ENCODE measurements at regions not wholly inside any gene's neighbourhood (a gene's known extent, or its start where the extent isn't known, plus 50 kb on each side); places are given as distances from the start of the nearest gene placed in this dataset.
"Not testable (repeated sequence)": the region's sequence is repeated elsewhere in the genome, so short reads cannot be mapped to it uniquely, and the experiment has no call there.

- intact Hi-C loops (cut with micrococcal nuclease) = loop anchor here (2.0 to 10.0 kb wide), 2 partner anchors 102 to 196 kb away; partner anchors contain the start of gene SEPTIN7
- DNase-seq = no peak
These were observed 105.5 kb downstream of the SEPTIN7 start for GRCh38 chr7:35906191-35906908.

GRCh38 chr7:35908331-35909216 is 107.7 kb downstream of the SEPTIN7 start:
- intact Hi-C loops (cut with micrococcal nuclease) = loop anchor here (10.0 kb wide), 1 partner anchor 104 kb away; the partner anchor contains the start of gene SEPTIN7
- peak; percentile 51 for DNase-seq
- ATAC-seq = peak; percentile 53

More at GRCh38 chr7:35906191-35906908, 105.5 kb downstream of the SEPTIN7 start:
- ATAC-seq = peak; percentile 91

- DNase-seq = no peak
- no peak for ATAC-seq
- intact Hi-C loops (cut with micrococcal nuclease) = loop anchor here (10.0 kb wide), 1 partner anchor 105 kb away; the partner anchor contains the start of gene SEPTIN7
These were observed 109.1 kb downstream of the SEPTIN7 start for GRCh38 chr7:35909870-35910357.

GRCh38 chr7:35910621-35911020 is 109.8 kb downstream of the SEPTIN7 start:
- ATAC-seq; DNase-seq; intact Hi-C loops (cut with micrococcal nuclease): not testable (repeated sequence)

GRCh38 chr7:35913350-35913749 is 112.5 kb downstream of the SEPTIN7 start:
- intact Hi-C loops (cut with micrococcal nuclease); ATAC-seq; DNase-seq: not testable (repeated sequence)

GRCh38 chr7:35914214-35914613 is 113.4 kb downstream of the SEPTIN7 start:
- intact Hi-C loops (cut with micrococcal nuclease); DNase-seq; ATAC-seq: not testable (repeated sequence)

GRCh38 chr7:35915247-35915955 is 114.5 kb downstream of the SEPTIN7 start:
- DNase-seq; intact Hi-C loops (cut with micrococcal nuclease); ATAC-seq: not testable (repeated sequence)

GRCh38 chr7:35918217-35918616 is 117.4 kb downstream of the SEPTIN7 start:
- intact Hi-C loops (cut with micrococcal nuclease); ATAC-seq; DNase-seq: not testable (repeated sequence)

GRCh38 chr7:35919607-35920006 is 118.8 kb downstream of the SEPTIN7 start:
- DNase-seq; ATAC-seq; intact Hi-C loops (cut with micrococcal nuclease): not testable (repeated sequence)

GRCh38 chr7:35921338-35921737 is 120.5 kb downstream of the SEPTIN7 start:
- intact Hi-C loops (cut with micrococcal nuclease); ATAC-seq; DNase-seq: not testable (repeated sequence)

- DNase-seq; ATAC-seq; intact Hi-C loops (cut with micrococcal nuclease): not testable (repeated sequence)
These were observed 123.8 kb downstream of the SEPTIN7 start for GRCh38 chr7:35924668-35925067.

GRCh38 chr7:35926966-35927365 is 126.1 kb downstream of the SEPTIN7 start:
- intact Hi-C loops (cut with micrococcal nuclease); ATAC-seq; DNase-seq: not testable (repeated sequence)

- ATAC-seq; intact Hi-C loops (cut with micrococcal nuclease); DNase-seq: not testable (repeated sequence)
These were observed 130.3 kb downstream of the SEPTIN7 start for GRCh38 chr7:35931134-35931533.

GRCh38 chr7:35931551-35931950 is 130.7 kb downstream of the SEPTIN7 start:
- DNase-seq; ATAC-seq; intact Hi-C loops (cut with micrococcal nuclease): not testable (repeated sequence)

- ATAC-seq; intact Hi-C loops (cut with micrococcal nuclease); DNase-seq: not testable (repeated sequence)
These were observed 139.8 kb downstream of the SEPTIN7 start for GRCh38 chr7:35940695-35941094.

GRCh38 chr7:35945621-35946020 is 144.8 kb downstream of the SEPTIN7 start:
- ATAC-seq; intact Hi-C loops (cut with micrococcal nuclease); DNase-seq: not testable (repeated sequence)

GRCh38 chr7:35955735-35956134 is 154.9 kb downstream of the SEPTIN7 start:
- DNase-seq = peak; percentile 41
- intact Hi-C loops (cut with micrococcal nuclease) = not testable (repeated sequence)

GRCh38 chr7:35956988-35957387 is 156.1 kb downstream of the SEPTIN7 start:
- ATAC-seq; DNase-seq; intact Hi-C loops (cut with micrococcal nuclease): not testable (repeated sequence)

More at GRCh38 chr7:35955735-35956134, 154.9 kb downstream of the SEPTIN7 start:
- peak; percentile 78 for ATAC-seq
